ENCODE measurements at regions not wholly inside any gene's neighbourhood (a gene's known extent, or its start where the extent isn't known, plus 50 kb on each side); places are given as distances from the start of the nearest gene placed in this dataset.

DNA sequence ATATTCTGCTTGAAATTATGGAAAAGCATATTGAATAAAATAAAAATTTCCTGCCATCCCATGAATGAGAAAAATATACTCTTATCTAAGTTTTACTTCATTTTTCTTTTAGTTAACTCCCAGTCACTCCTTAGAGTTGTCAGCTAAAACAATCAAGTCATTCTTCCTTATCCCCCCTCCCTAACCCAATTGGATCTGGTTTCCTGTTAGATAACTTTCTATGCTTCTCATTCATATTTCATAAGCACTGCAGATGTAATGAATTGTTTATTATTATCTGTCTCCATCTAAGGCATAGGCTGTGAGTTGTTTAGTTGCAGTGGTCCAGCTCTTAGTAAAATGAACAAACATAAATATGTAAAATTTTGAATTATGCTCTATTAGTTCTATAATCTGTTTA lies 244.0 kb upstream of the GCFC2 start:
- Histone ChIP-seq H3K4me3 (ENCODE audit: low read depth, low read length) (no peak overlapping the region), H3K9me3 (ENCODE audit: control insufficient read depth, insufficient read depth, low read depth, low read length) (no peaks in the 10 kb centered on the region), H3K36me3 (ENCODE audit: control insufficient read depth in 2 of 2, insufficient read depth in 1 of 2, low read length in 2 of 2) (no peaks in the 10 kb centered on the region), H3K4me1 (ENCODE audit: control insufficient read depth, insufficient read depth, low read length) (no peaks in the 10 kb centered on the region), H3K27ac (ENCODE audit: extremely low read depth, low read depth, low read length) (no peak overlapping the region)
- TF ChIP-seq ZNF514 (tag by site-specific recombination; IDR thresholded peaks at IDR 0.05) (no peak), ZNF155 (tag by site-specific recombination; IDR thresholded peaks at IDR 0.05) (no peak), ZNF610 (tag by site-specific recombination; IDR thresholded peaks at IDR 0.05; ENCODE audit: borderline replicate concordance) (no peak), ZNF530 (tag by site-specific recombination; IDR thresholded peaks at IDR 0.05; ENCODE audit: low read depth) (no peak), ZNF121 (tag by site-specific recombination; IDR thresholded peaks at IDR 0.05) (no peak), ZNF174 (tag by site-specific recombination; IDR thresholded peaks at IDR 0.05) (no peak), ZNF169 (tag by site-specific recombination; IDR thresholded peaks at IDR 0.05) (no peak)
- POLR2A ChIA-PET = no interaction called here
- CTCF ChIA-PET = no interaction called here

DNA sequence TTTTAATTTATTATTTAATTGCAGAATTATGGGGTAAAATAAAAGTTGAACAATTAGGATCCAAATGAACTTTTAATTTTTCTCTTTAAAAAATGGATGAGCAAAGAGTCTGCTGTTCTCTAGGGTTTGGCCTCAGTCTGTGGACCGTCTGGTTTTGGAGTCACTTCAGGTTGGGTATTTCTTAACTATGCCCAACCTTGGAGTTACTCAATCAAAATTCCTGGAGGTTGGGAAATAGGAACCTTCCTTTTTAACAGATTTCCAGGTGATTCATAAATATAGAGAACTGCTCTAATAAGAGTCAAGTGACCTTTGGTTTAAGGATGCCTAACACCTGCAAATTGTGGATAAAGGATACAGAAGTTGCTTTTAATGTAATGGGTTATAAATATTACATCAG lies 241.5 kb upstream of the GCFC2 start:
- no peak overlapping the region for H3K27ac ChIP-seq (ENCODE audit: extremely low read depth, low read depth, low read length)
- no peaks in the 10 kb centered on the region for H3K36me3 ChIP-seq (ENCODE audit: control insufficient read depth in 2 of 2, insufficient read depth in 1 of 2, low read length in 2 of 2)
- TF ChIP-seq, protein P1, sequence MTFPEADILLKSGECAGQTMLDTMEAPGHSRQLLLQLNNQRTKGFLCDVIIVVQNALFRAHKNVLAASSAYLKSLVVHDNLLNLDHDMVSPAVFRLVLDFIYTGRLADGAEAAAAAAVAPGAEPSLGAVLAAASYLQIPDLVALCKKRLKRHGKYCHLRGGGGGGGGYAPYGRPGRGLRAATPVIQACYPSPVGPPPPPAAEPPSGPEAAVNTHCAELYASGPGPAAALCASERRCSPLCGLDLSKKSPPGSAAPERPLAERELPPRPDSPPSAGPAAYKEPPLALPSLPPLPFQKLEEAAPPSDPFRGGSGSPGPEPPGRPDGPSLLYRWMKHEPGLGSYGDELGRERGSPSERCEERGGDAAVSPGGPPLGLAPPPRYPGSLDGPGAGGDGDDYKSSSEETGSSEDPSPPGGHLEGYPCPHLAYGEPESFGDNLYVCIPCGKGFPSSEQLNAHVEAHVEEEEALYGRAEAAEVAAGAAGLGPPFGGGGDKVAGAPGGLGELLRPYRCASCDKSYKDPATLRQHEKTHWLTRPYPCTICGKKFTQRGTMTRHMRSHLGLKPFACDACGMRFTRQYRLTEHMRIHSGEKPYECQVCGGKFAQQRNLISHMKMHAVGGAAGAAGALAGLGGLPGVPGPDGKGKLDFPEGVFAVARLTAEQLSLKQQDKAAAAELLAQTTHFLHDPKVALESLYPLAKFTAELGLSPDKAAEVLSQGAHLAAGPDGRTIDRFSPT (tag by site-specific recombination; IDR thresholded peaks at IDR 0.05) = no peak
- TF ChIP-seq ZNF747 (tag by site-specific recombination; IDR thresholded peaks at IDR 0.05) (no peak), GLIS1 (tag by site-specific recombination; IDR thresholded peaks at IDR 0.05) (no peak), ZNF266 (tag by site-specific recombination; IDR thresholded peaks at IDR 0.05; ENCODE audit: low read depth) (no peak), ZNF311 (tag by site-specific recombination; IDR thresholded peaks at IDR 0.05; ENCODE audit: borderline replicate concordance) (no peak), SCRT1 (tag by site-specific recombination; IDR thresholded peaks at IDR 0.05; ENCODE audit: borderline replicate concordance) (no peak), ZNF146 (tag by site-specific recombination; IDR thresholded peaks at IDR 0.05) (no peak), ZFP37 (tag by site-specific recombination; IDR thresholded peaks at IDR 0.05) (no peak), ZNF121 (tag by site-specific recombination; IDR thresholded peaks at IDR 0.05) (no peak), GLIS2 (tag by site-specific recombination; IDR thresholded peaks at IDR 0.05) (no peak), ZNF335 (tag by site-specific recombination; conservative IDR thresholded peaks at IDR 0.05) (no peak)
- TF ChIP-seq, protein P2, sequence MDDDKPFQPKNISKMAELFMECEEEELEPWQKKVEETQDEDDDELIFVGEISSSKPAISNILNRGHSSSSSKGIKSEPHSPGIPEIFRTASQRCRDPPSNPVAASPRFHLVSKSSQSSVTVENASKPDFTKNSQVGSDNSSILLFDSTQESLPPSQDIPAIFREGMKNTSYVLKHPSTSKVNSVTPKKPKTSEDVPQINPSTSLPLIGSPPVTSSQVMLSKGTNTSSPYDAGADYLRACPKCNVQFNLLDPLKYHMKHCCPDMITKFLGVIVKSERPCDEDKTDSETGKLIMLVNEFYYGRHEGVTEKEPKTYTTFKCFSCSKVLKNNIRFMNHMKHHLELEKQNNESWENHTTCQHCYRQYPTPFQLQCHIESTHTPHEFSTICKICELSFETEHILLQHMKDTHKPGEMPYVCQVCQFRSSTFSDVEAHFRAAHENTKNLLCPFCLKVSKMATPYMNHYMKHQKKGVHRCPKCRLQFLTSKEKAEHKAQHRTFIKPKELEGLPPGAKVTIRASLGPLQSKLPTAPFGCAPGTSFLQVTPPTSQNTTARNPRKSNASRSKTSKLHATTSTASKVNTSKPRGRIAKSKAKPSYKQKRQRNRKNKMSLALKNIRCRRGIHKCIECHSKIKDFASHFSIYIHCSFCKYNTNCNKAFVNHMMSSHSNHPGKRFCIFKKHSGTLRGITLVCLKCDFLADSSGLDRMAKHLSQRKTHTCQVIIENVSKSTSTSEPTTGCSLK (tag by site-specific recombination; IDR thresholded peaks at IDR 0.05) = no peak
- TF ChIP-seq, protein P3, sequence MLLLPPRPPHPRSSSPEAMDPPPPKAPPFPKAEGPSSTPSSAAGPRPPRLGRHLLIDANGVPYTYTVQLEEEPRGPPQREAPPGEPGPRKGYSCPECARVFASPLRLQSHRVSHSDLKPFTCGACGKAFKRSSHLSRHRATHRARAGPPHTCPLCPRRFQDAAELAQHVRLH (tag by site-specific recombination; IDR thresholded peaks at IDR 0.05) = no peak
- ChIA-PET POLR2A (no interaction called here), CTCF (no interaction called here)
- no peaks in the 10 kb centered on the region for H3K4me1 ChIP-seq (ENCODE audit: control insufficient read depth, insufficient read depth, low read length)
- no peaks in the 10 kb centered on the region for H3K9me3 ChIP-seq (ENCODE audit: control insufficient read depth, insufficient read depth, low read depth, low read length)
- H3K4me3 ChIP-seq (ENCODE audit: low read depth, low read length) = no peak overlapping the region

Data from HEK293 (cell line).